Muscle layer of duodenum (tissue), 2 donors: ENCODE measurements at regions not wholly inside any gene's neighbourhood (a gene's known extent, or its start where the extent isn't known, plus 50 kb on each side); places are given as distances from the start of the nearest gene placed in this dataset.

Experiments
- H3K27ac ChIP-seq: one replicate; pipeline ENCODE4 v1.7.0; 2013; ENCODE audit warnings: mild to moderate bottlenecking, low read length
- H3K27me3 ChIP-seq: one replicate; pipeline ENCODE4 v1.7.0; 2013; ENCODE audit warnings: low read depth, mild to moderate bottlenecking, control low read depth, low read length
- H3K36me3 ChIP-seq, 2 donors: one replicate each; pipeline ENCODE4 v1.7.0; 2013; ENCODE audit warnings: low read length in 2 of 2, control low read depth in 1 of 2, mild to moderate bottlenecking in 1 of 2; ENCODE audit not compliant: insufficient read depth in 2 of 2, control insufficient read depth in 1 of 2
- H3K4me1 ChIP-seq, 2 donors: one replicate each; pipeline ENCODE4 v1.7.0; 2013; ENCODE audit warnings: low read length in 2 of 2, mild to moderate bottlenecking in 2 of 2, control low read depth in 1 of 2, moderate library complexity in 1 of 2; ENCODE audit not compliant: insufficient read depth in 2 of 2, control insufficient read depth in 1 of 2
- H3K4me3 ChIP-seq, 2 donors: one replicate each; pipeline ENCODE4 v1.7.0; 2013; ENCODE audit warnings: low read length in 2 of 2, low read depth in 1 of 2, mild to moderate bottlenecking in 1 of 2
- H3K9me3 ChIP-seq, 2 donors: one replicate each; pipeline ENCODE4 v1.7.0; 2013; ENCODE audit warnings: low read length in 2 of 2, control low read depth in 1 of 2, mild to moderate bottlenecking in 1 of 2; ENCODE audit not compliant: control insufficient read depth in 1 of 2
- donor health status: healthy.

DNA sequence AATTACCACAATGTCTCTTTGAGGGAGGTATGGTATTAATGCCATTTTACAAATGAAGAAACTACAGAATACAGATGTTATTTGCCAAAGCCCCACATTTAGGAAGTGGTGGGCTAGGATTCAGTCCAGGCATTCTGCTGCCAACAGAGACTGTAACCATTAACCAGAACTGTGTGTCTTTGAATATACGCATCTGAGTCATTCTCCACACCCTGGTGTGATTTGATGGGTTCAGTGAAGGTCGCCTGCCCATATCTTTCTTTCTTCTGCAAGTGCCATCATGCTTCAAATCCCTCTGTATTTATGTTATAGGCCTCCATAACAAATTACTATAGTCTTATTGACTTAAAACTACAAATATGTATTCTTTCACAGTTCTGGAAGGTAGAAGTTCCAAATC lies 479.0 kb upstream of the DCC start:
- Histone ChIP-seq H3K9me3 (no peaks in the 10 kb centered on the region), H3K4me1 (no peaks in the 10 kb centered on the region), H3K27me3 (no peaks in the 10 kb centered on the region), H3K27ac (no peak overlapping the region), H3K36me3 (no peaks in the 10 kb centered on the region), H3K4me3 (no peak overlapping the region)

DNA sequence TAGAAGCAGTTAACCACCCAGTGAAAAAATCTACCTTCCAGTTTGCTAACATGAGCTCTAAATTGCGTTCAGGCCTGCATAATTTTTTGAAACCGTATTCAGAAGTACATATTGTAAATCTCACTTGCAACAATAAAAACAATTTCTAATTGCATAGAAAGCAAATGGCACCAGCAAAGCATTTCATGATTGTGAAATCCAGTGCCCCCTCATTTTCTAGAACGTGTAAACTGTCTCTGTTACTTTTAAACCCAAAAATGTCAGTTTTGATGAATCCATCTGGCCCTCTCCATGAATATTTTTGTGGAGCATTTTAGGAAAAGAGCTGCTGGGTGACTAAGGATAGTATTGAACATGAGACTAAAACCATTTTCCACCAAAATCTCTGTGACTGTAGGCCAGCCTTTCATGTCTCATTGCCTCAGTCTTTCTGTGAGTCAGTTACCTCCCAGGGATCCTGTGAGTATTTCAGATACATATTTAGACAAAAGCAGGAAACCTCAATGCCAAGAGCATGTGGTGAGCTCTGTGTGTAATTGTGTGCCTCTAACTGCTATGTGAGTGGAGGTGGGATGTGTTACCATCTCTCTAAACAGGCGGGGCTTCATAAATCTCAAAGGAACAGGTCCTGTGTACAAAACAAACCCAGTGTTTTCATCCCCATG lies 477.8 kb upstream of the DCC start:
- H3K4me1 ChIP-seq, result no peaks in the 10 kb centered on the region
- H3K27ac ChIP-seq, result no peak overlapping the region
- no peak overlapping the region for H3K4me3 ChIP-seq
- no peaks in the 10 kb centered on the region for H3K36me3 ChIP-seq
- H3K9me3 ChIP-seq, result peaks cover 0 to 2% of the 10 kb centered on the region in 2 donors
- no peaks in the 10 kb centered on the region for H3K27me3 ChIP-seq

DNA sequence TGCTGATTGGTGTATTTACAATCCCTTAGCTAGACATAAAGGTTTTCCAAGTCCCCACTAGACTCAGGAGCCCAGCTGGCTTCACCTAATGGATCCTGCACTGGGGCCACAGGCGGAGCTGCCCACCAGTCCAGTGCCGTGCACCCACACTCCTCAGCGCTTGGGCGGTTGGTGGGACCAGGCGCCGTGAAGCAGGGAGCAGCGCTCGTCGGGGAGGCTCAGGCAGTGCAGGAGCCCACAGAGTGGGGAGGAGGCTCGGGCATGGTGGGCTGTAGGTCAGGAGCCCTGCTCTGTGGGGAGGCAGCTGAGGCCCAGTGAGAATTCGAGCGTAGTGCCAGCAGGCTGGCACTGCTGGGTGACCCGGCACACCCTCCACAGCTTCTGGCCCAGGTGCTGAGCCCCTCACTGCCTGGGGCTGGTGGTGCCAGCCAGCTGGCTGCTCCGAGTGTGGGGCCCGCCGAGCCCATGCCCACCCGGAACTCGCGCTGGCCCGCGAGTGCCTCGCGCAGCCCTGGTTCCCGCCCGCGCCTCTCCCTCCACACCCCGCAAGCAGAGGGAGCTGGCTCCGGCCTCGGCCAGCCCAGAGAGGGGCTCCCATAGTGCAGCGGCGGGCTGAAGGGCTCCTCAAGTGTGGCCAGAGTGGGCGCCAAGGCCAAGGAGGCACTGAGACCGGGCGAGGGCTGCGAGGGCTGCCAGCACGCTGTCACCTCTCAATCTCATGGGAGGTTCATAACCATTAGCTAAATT lies 475.6 kb upstream of the DCC start:
- no peaks in the 10 kb centered on the region for H3K4me1 ChIP-seq
- H3K4me3 ChIP-seq, result no peak overlapping the region
- no peaks in the 10 kb centered on the region for H3K36me3 ChIP-seq
- H3K27me3 ChIP-seq, result no peaks in the 10 kb centered on the region
- H3K9me3 ChIP-seq, result peaks cover 0 to 3% of the 10 kb centered on the region in 2 donors
- no peak overlapping the region for H3K27ac ChIP-seq

DNA sequence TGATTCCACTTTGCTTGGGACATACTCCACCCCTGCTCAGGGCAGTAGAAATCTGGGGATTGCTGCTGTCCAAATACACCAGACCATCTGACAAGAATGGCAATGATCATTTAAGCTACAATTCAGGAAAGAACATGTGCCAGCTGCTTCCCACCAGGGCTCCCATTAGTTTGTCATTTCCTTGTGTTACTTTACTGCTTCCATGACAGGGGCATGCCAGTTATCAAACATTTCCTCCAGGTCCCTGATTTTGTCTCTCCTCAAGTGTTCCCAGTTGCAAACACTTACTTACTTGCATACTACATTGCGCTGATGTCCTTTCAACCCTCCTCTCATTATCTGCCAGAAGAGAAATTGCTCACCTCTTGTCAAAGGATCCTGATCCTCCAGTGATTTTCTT lies 474.5 kb upstream of the DCC start:
- Histone ChIP-seq H3K27me3 (no peaks in the 10 kb centered on the region), H3K4me3 (no peak overlapping the region), H3K36me3 (no peaks in the 10 kb centered on the region), H3K27ac (no peak overlapping the region), H3K9me3 (peaks cover 0 to 3% of the 10 kb centered on the region in 2 donors), H3K4me1 (no peaks in the 10 kb centered on the region)

DNA sequence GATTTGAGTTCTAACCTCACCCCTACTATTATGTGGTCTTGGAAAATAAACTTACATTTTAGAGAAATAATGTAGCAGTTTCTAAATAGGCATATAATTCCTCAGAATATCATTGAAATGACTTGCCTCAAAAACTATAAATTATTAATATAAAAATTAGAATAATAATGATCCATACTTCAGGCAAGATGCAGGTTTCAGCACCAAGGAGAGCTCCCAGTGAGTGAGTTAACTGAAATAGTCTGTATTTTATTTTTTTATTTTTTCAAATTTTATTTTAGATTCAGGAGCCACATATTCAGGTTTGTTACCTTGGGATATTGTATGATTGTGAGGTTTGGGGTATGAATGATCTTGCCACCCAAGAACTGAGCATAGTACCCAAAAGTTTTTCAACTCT lies 472.2 kb upstream of the DCC start:
- Histone ChIP-seq H3K27ac (no peak overlapping the region), H3K4me1 (no peaks in the 10 kb centered on the region), H3K27me3 (no peaks in the 10 kb centered on the region), H3K9me3 (peaks cover 0 to 3% of the 10 kb centered on the region in 2 donors), H3K4me3 (no peak overlapping the region), H3K36me3 (no peaks in the 10 kb centered on the region)

DNA sequence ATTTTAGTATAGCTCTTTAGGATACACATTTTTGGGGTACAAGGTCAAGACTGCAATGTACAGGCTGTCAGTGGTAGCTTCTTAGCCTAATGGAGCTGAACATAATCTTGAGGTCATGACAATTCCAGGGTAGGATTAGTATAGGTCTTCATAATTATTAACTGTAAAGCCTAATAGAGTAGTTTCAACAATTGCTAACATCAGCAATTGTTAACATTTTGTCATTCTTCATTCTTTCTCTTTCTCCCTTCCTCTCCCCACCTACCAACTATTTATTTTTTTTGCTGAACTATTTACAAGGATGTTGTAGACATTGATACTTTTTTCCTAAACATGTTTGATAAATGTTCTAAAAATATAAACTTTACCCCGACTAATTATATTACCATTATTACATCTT lies 461.3 kb upstream of the DCC start:
- Histone ChIP-seq H3K9me3 (no peaks in the 10 kb centered on the region), H3K36me3 (no peaks in the 10 kb centered on the region), H3K4me3 (no peak overlapping the region), H3K4me1 (no peaks in the 10 kb centered on the region), H3K27ac (no peak overlapping the region), H3K27me3 (no peaks in the 10 kb centered on the region)

DNA sequence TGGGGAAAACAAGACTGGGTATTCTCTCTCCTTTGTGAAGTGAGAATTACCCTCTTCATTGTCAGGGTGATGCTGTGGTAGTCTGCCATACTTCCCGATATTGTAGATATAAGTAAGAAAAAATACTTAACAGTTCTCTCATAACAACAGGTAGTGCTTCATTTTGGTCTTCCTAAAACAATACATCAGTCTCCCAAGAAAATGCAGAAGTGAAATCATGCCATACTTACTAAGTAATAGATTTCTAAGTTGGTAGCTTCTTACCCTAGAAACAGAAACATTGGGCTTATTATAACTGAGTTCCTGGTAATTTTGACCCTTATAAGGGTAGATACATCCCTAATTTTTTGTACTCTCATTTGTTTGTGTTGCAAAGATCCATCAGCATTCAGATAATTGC lies 460.7 kb upstream of the DCC start:
- Histone ChIP-seq H3K27me3 (no peaks in the 10 kb centered on the region), H3K27ac (no peak overlapping the region), H3K4me1 (no peaks in the 10 kb centered on the region), H3K36me3 (no peaks in the 10 kb centered on the region), H3K9me3 (no peaks in the 10 kb centered on the region), H3K4me3 (no peak overlapping the region)

DNA sequence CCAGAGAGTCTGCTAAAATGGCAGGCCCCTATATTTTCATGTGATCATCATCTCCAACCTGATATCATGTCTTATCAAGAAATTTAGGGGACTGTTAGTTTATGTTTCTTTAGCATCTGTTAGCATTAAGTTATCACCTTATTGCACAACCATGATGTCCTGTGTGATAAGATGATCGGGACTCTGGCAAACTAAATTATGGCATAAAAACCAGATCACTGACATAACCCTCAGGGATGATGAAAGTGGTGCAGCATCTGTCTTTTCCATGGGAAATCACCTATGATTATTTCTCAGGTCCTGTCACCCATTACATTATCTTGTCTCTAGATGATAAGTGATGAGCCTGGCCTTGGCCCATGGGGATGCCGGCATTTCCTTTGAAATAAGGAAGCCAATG lies 458.6 kb upstream of the DCC start:
- Histone ChIP-seq H3K4me1 (no peaks in the 10 kb centered on the region), H3K27me3 (no peaks in the 10 kb centered on the region), H3K27ac (no peak overlapping the region), H3K9me3 (no peaks in the 10 kb centered on the region), H3K36me3 (no peaks in the 10 kb centered on the region), H3K4me3 (no peak overlapping the region)

DNA sequence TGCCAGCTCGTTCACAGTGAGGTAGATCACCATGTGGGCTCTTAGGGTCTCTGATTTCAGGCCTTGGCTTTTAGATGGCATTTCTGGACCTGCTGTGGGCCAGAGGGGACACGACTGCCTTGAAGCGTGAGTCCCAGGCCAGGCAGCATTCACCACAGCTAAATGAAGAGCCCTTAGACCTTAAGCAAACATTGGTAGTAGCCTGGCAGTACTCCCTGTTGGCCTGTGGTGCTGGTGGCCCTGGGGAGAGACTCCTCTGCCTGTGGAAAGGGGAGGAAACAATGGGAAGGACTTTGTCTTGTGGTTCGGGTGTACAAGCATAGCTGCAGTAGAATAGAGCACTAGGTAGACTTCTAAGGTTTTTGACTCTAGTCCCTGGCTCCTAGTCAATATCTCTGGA lies 456.0 kb upstream of the DCC start:
- H3K4me1 ChIP-seq, result no peaks in the 10 kb centered on the region
- H3K9me3 ChIP-seq, result no peaks in the 10 kb centered on the region
- H3K4me3 ChIP-seq, result no peak overlapping the region
- H3K27ac ChIP-seq, result no peak overlapping the region
- H3K27me3 ChIP-seq, result no peaks in the 10 kb centered on the region
- H3K36me3 ChIP-seq, result no peaks in the 10 kb centered on the region

DNA sequence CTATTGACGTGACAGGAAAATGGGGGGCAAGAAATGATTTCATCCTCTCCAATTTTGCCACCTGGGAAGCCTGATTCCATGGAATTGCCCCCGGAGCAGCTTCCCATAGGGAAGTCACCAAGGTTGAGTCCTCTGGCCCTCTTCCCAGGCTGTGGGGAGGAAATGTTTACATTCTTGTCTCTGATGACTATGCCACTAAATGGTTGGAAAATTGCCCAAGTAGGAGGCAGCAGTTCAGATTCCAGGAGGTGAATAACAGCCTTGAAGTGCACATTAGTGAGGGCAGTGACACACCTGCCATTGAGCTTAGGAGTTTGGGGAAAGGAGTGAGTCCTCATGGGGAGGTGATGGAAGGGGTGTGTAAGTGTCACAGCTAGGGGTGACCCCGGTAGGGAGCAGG lies 449.2 kb upstream of the DCC start:
- H3K9me3 ChIP-seq, result no peaks in the 10 kb centered on the region
- H3K27ac ChIP-seq, result no peak overlapping the region
- H3K27me3 ChIP-seq, result no peaks in the 10 kb centered on the region
- H3K4me3 ChIP-seq, result no peak overlapping the region
- H3K4me1 ChIP-seq, result no peaks in the 10 kb centered on the region
- H3K36me3 ChIP-seq, result no peaks in the 10 kb centered on the region

DNA sequence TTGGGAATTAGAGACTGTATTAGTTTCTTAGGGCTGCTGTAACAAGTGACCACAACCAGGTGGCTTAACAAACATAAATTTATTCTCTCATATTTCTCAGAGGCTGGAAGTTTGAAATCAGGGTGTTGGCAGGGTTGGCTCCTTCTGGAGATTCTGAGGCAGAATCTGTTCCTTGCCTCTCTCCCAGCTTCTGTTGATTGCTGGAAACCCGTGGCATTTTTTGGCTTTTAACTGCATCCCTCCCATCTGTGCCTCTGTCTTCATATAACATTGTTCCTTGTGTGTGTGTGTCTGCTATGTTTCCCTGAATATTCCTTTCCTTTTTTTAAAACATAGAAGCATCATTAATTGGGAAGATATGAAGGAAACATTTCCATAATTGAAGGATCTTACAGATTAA lies 448.1 kb upstream of the DCC start:
- Histone ChIP-seq H3K27ac (no peak overlapping the region), H3K4me3 (no peak overlapping the region), H3K27me3 (no peaks in the 10 kb centered on the region), H3K4me1 (no peaks in the 10 kb centered on the region), H3K9me3 (no peaks in the 10 kb centered on the region), H3K36me3 (no peaks in the 10 kb centered on the region)

DNA sequence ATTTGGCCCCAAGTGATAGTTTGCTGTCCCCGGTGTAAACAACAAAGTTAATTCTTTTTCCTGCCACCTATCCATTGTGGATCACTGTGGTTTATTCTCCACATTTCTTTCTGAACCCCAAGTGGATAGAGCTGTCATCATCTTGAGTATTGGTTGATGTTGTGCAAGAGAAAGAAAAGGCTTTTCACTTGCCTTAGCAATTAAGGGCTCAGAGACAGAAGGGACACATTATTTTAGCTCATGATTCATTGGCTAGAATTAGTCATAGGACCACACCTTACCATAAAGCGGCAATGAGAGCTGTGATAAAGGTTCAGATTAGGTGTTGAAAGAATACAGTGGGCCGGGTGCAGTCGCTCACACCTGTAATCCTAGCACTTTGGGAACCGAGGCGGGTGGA lies 442.1 kb upstream of the DCC start:
- Histone ChIP-seq H3K4me3 (no peak overlapping the region), H3K27ac (no peak overlapping the region), H3K27me3 (no peaks in the 10 kb centered on the region), H3K9me3 (no peaks in the 10 kb centered on the region), H3K36me3 (no peaks in the 10 kb centered on the region), H3K4me1 (no peaks in the 10 kb centered on the region)
